Activated CD4-positive, alpha-beta T cell treated with anti-CD3 and anti-CD28 coated beads, Interleukin-2, amount 10 ng/mL, durations not matched to agents 24 days and 14 days (primary cell): ENCODE measurements at regions not wholly inside any gene's neighbourhood (a gene's known extent, or its start where the extent isn't known, plus 50 kb on each side); places are given as distances from the start of the nearest gene placed in this dataset.

ENCODE experiments used
- DNase-seq: peaks from one replicate; pipeline ENCODE4 v3.0.0; 2022
- H3K27ac Mint-ChIP-seq: one replicate; pipeline ENCODE4 v1.8.0; 2022; ENCODE audit warnings: mild to moderate bottlenecking, mixed read lengths
- H3K27me3 Mint-ChIP-seq: one replicate; pipeline ENCODE4 v1.8.0; 2022; ENCODE audit warnings: mixed read lengths
- H3K36me3 Mint-ChIP-seq: one replicate; pipeline ENCODE4 v1.8.0; 2022; ENCODE audit warnings: low read depth, mild to moderate bottlenecking, mixed read lengths
- H3K4me1 Mint-ChIP-seq: one replicate; pipeline ENCODE4 v1.8.0; 2021; ENCODE audit warnings: mixed read lengths
- H3K4me3 Mint-ChIP-seq: one replicate; pipeline ENCODE4 v1.8.0; 2022; ENCODE audit warnings: mild to moderate bottlenecking, moderate library complexity, mixed read lengths
- H3K9me3 Mint-ChIP-seq: one replicate; pipeline ENCODE4 v1.8.0; 2021; ENCODE audit warnings: mixed read lengths
- intact Hi-C: fragments of 100-400 bp; cut with micrococcal nuclease; formaldehyde crosslinking; loops from one replicate; pipeline ENCODE4 v1.15.1; 2023

- Mint-ChIP-seq H3K27me3 (no peaks in the 10 kb centered on the region), H3K9me3 (peaks cover 16% of the 10 kb centered on the region), H3K4me1 (no peaks in the 10 kb centered on the region), H3K36me3 (no peaks in the 10 kb centered on the region), H3K4me3 (no peak overlapping the region), H3K27ac (no peak overlapping the region)
- intact Hi-C loops, result no loop called here
- DNase-seq, result no peak
Measured at GRCh38 chr21:18460979-18461378, 57.4 kb upstream of the TMPRSS15 start.

GRCh38 chr21:18461743-18462142 is 58.2 kb upstream of the TMPRSS15 start:
- Mint-ChIP-seq H3K4me3 (no peak overlapping the region), H3K4me1 (no peaks in the 10 kb centered on the region), H3K27me3 (no peaks in the 10 kb centered on the region), H3K9me3 (peaks cover 16% of the 10 kb centered on the region), H3K36me3 (no peaks in the 10 kb centered on the region), H3K27ac (no peak overlapping the region)
- DNase-seq, result no peak
- intact Hi-C loops, result no loop called here

GRCh38 chr21:18467715-18468114 is 64.1 kb upstream of the TMPRSS15 start:
- Mint-ChIP-seq H3K9me3 (peaks cover 12% of the 10 kb centered on the region), H3K4me1 (no peaks in the 10 kb centered on the region), H3K36me3 (no peaks in the 10 kb centered on the region), H3K27me3 (no peaks in the 10 kb centered on the region), H3K27ac (no peak overlapping the region), H3K4me3 (no peak overlapping the region)
- no peak for DNase-seq
- intact Hi-C loops, result no loop called here

GRCh38 chr21:18468790-18469189 is 65.2 kb upstream of the TMPRSS15 start:
- no peak for DNase-seq
- Mint-ChIP-seq H3K27ac (no peak overlapping the region), H3K27me3 (no peaks in the 10 kb centered on the region), H3K9me3 (peaks cover 9% of the 10 kb centered on the region), H3K4me1 (no peaks in the 10 kb centered on the region), H3K4me3 (no peak overlapping the region), H3K36me3 (no peaks in the 10 kb centered on the region)
- intact Hi-C loops, result no loop called here

- H3K4me3 Mint-ChIP-seq, result no peak overlapping the region
- no peaks in the 10 kb centered on the region for H3K36me3 Mint-ChIP-seq
- H3K9me3 Mint-ChIP-seq, result no peaks in the 10 kb centered on the region
- DNase-seq, result no peak
- H3K27ac Mint-ChIP-seq, result no peak overlapping the region
- no peaks in the 10 kb centered on the region for H3K4me1 Mint-ChIP-seq
- no peaks in the 10 kb centered on the region for H3K27me3 Mint-ChIP-seq
- intact Hi-C loops, result no loop called here
Measured at GRCh38 chr21:18476639-18477038, 73.1 kb upstream of the TMPRSS15 start.

GRCh38 chr21:18477043-18477442 is 73.5 kb upstream of the TMPRSS15 start:
- Mint-ChIP-seq H3K27ac (no peak overlapping the region), H3K36me3 (no peaks in the 10 kb centered on the region), H3K4me1 (no peaks in the 10 kb centered on the region), H3K4me3 (no peak overlapping the region), H3K9me3 (no peaks in the 10 kb centered on the region), H3K27me3 (no peaks in the 10 kb centered on the region)
- DNase-seq, result no peak
- intact Hi-C loops, result no loop called here

GRCh38 chr21:18478513-18478912 is 74.9 kb upstream of the TMPRSS15 start:
- DNase-seq, result no peak
- no peaks in the 10 kb centered on the region for H3K9me3 Mint-ChIP-seq
- no peaks in the 10 kb centered on the region for H3K36me3 Mint-ChIP-seq
- H3K27me3 Mint-ChIP-seq, result no peaks in the 10 kb centered on the region
- intact Hi-C loops, result no loop called here
- H3K4me1 Mint-ChIP-seq, result no peaks in the 10 kb centered on the region
- H3K27ac Mint-ChIP-seq, result no peak overlapping the region
- no peak overlapping the region for H3K4me3 Mint-ChIP-seq

- H3K36me3 Mint-ChIP-seq, result no peaks in the 10 kb centered on the region
Measured at GRCh38 chr21:18488252-18488651, 84.7 kb upstream of the TMPRSS15 start.

GRCh38 chr21:18493422-18493821 is 89.8 kb upstream of the TMPRSS15 start:
- H3K36me3 Mint-ChIP-seq, result no peaks in the 10 kb centered on the region
- H3K4me3 Mint-ChIP-seq, result no peak overlapping the region
- H3K27me3 Mint-ChIP-seq, result no peaks in the 10 kb centered on the region
- intact Hi-C loops, result no loop called here
- H3K27ac Mint-ChIP-seq, result no peak overlapping the region
- H3K4me1 Mint-ChIP-seq, result no peaks in the 10 kb centered on the region
- H3K9me3 Mint-ChIP-seq, result no peaks in the 10 kb centered on the region
- no peak for DNase-seq

More at GRCh38 chr21:18488252-18488651, 84.7 kb upstream of the TMPRSS15 start:
- Mint-ChIP-seq H3K27me3 (no peaks in the 10 kb centered on the region), H3K4me1 (no peaks in the 10 kb centered on the region), H3K9me3 (no peaks in the 10 kb centered on the region), H3K4me3 (no peak overlapping the region), H3K27ac (no peak overlapping the region)
- DNase-seq, result no peak
- intact Hi-C loops, result no loop called here

- no peaks in the 10 kb centered on the region for H3K9me3 Mint-ChIP-seq
- DNase-seq, result no peak
- no peaks in the 10 kb centered on the region for H3K27me3 Mint-ChIP-seq
- H3K4me3 Mint-ChIP-seq, result no peak overlapping the region
- no peak overlapping the region for H3K27ac Mint-ChIP-seq
- no peaks in the 10 kb centered on the region for H3K36me3 Mint-ChIP-seq
- intact Hi-C loops, result no loop called here
- no peaks in the 10 kb centered on the region for H3K4me1 Mint-ChIP-seq
Measured at GRCh38 chr21:18495523-18495922, 91.9 kb upstream of the TMPRSS15 start.

GRCh38 chr21:18498431-18498830 is 94.8 kb upstream of the TMPRSS15 start:
- Mint-ChIP-seq H3K36me3 (no peaks in the 10 kb centered on the region), H3K27ac (no peak overlapping the region), H3K4me1 (no peaks in the 10 kb centered on the region), H3K27me3 (no peaks in the 10 kb centered on the region), H3K4me3 (no peak overlapping the region), H3K9me3 (no peaks in the 10 kb centered on the region)
- intact Hi-C loops, result no loop called here
- no peak for DNase-seq

- Mint-ChIP-seq H3K27me3 (no peaks in the 10 kb centered on the region), H3K4me1 (no peaks in the 10 kb centered on the region), H3K27ac (no peak overlapping the region), H3K9me3 (no peaks in the 10 kb centered on the region), H3K4me3 (no peak overlapping the region), H3K36me3 (no peaks in the 10 kb centered on the region)
- intact Hi-C loops, result no loop called here
- DNase-seq, result peak; percentile 66
Measured at GRCh38 chr21:18499761-18500376, 96.3 kb upstream of the TMPRSS15 start.

GRCh38 chr21:18518054-18518481 is 114.5 kb upstream of the TMPRSS15 start:
- H3K4me1 Mint-ChIP-seq, result no peaks in the 10 kb centered on the region
- H3K27me3 Mint-ChIP-seq, result no peaks in the 10 kb centered on the region
- intact Hi-C loops, result no loop called here
- no peaks in the 10 kb centered on the region for H3K36me3 Mint-ChIP-seq
- no peak for DNase-seq
- H3K27ac Mint-ChIP-seq, result no peak overlapping the region
- peaks cover 2% of the 10 kb centered on the region for H3K9me3 Mint-ChIP-seq
- no peak overlapping the region for H3K4me3 Mint-ChIP-seq

- intact Hi-C loops, result no loop called here
- H3K4me1 Mint-ChIP-seq, result no peaks in the 10 kb centered on the region
- no peak overlapping the region for H3K27ac Mint-ChIP-seq
- no peak overlapping the region for H3K4me3 Mint-ChIP-seq
- peaks cover 3% of the 10 kb centered on the region for H3K9me3 Mint-ChIP-seq
- DNase-seq, result no peak
- no peaks in the 10 kb centered on the region for H3K36me3 Mint-ChIP-seq
- H3K27me3 Mint-ChIP-seq, result no peaks in the 10 kb centered on the region
Measured at GRCh38 chr21:18521204-18521603, 117.6 kb upstream of the TMPRSS15 start.
